ENCODE measurements at regions not wholly inside any gene's neighbourhood (a gene's known extent, or its start where the extent isn't known, plus 50 kb on each side); places are given as distances from the start of the nearest gene placed in this dataset.

GRCh38 chr7:152505606-152506005 lies 69.8 kb upstream of the KMT2C start:
- TF ChIP-seq EZH2 (IDR thresholded peaks at IDR 0.05; ENCODE audit: insufficient read depth, poor library complexity, severe bottlenecking) (no peak), EZH2phosphoT487 (IDR thresholded peaks at IDR 0.05; ENCODE audit: insufficient read depth, low read depth) (no peak)
- Histone ChIP-seq H2AFZ (no peak overlapping the region), H3K27me3 (replicated peaks; ENCODE audit: insufficient read depth) (no peaks in the 10 kb centered on the region), H3K9me2 (ENCODE audit: insufficient read depth) (no peaks in the 10 kb centered on the region), H3K36me3 (ENCODE audit: low read depth) (no peaks in the 10 kb centered on the region), H3K79me2 (ENCODE audit: insufficient read depth) (no peaks in the 10 kb centered on the region), H3K9me3 (ENCODE audit: low read depth) (no peaks in the 10 kb centered on the region), H3K4me2 (ENCODE audit: unreplicated experiment) (no peak overlapping the region), H3K9ac (no peak overlapping the region), H4K20me1 (ENCODE audit: insufficient read depth) (no peaks in the 10 kb centered on the region), H3K4me1 (ENCODE audit: insufficient read depth) (no peaks in the 10 kb centered on the region), H3K4me3 (no peak overlapping the region), H3K27ac (no peak overlapping the region), H3F3A (ENCODE audit: insufficient read depth) (no peaks in the 10 kb centered on the region)
- in situ Hi-C loops (cut with MboI), result no loop called here
- no peak for DNase-seq
- WGBS, 2 experiments (ENCODE audit: low coverage in 1 of 2, low lambda C conversion rate in 2 of 2, missing lambda C conversion rate in 2 of 2), result 67 to 72% methylated on average over 2 of the region's 2 CpGs

DNA sequence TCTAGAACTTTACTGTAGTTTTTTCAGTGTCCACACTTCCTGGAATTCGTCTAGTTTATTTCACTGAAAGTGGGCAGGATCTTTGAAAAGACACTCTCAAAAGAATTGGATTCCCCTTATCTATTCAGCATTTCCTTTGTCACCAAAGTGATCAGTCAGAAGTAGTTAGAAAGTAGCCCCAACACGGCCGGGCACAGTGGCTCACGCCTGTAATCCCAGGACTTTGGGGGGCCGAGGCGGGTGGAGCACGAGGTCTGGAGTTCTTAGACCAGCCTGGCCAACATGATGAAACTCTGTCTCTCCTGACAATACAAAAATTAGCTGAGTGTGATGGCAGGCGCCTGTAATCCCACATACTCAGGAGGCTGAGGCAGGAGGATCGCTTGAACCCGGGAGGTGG lies 69.0 kb upstream of the KMT2C start:
- DNase-seq, result no peak
- in situ Hi-C loops (cut with MboI), result no loop called here
- no peaks in the 10 kb centered on the region for H3K27me3 ChIP-seq (replicated peaks; ENCODE audit: insufficient read depth)
- no peaks in the 10 kb centered on the region for H4K20me1 ChIP-seq (ENCODE audit: insufficient read depth)
- 54 to 57% methylated on average over 10 of the region's 10 CpGs for WGBS, 2 experiments (ENCODE audit: low coverage in 1 of 2, low lambda C conversion rate in 2 of 2, missing lambda C conversion rate in 2 of 2)
- no peak overlapping the region for H3K9ac ChIP-seq
- no peak overlapping the region for H3K27ac ChIP-seq
- H3K9me2 ChIP-seq (ENCODE audit: insufficient read depth), result no peaks in the 10 kb centered on the region
- no peaks in the 10 kb centered on the region for H3F3A ChIP-seq (ENCODE audit: insufficient read depth)
- H3K36me3 ChIP-seq (ENCODE audit: low read depth), result no peaks in the 10 kb centered on the region
- no peaks in the 10 kb centered on the region for H3K79me2 ChIP-seq (ENCODE audit: insufficient read depth)
- H3K4me1 ChIP-seq (ENCODE audit: insufficient read depth), result no peaks in the 10 kb centered on the region
- H3K4me2 ChIP-seq (ENCODE audit: unreplicated experiment), result no peak overlapping the region
- TF ChIP-seq EZH2phosphoT487 (IDR thresholded peaks at IDR 0.05; ENCODE audit: insufficient read depth, low read depth) (no peak), EZH2 (IDR thresholded peaks at IDR 0.05; ENCODE audit: insufficient read depth, poor library complexity, severe bottlenecking) (no peak)
- no peak overlapping the region for H2AFZ ChIP-seq
- no peaks in the 10 kb centered on the region for H3K9me3 ChIP-seq (ENCODE audit: low read depth)
- no peak overlapping the region for H3K4me3 ChIP-seq

DNA sequence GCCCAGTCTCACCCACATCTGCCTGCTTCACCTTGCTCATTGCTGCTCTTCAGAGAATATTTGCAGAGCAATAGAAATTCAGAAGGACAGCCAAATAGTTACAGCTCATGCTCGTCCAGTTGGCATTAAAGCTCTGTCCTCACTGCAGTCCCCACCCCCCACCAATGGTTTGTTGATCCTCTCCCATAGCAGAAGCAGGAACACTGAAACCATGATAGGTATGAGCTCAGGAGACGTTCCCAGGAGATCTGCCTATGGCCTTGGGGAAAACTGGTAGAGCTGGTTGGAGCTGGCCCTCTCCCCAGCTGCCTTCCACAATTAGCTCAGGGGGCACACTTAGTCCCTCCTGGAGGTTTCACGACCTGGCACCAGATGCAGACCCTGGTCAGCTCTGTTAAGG lies 68.6 kb upstream of the KMT2C start:
- H3K9me2 ChIP-seq (ENCODE audit: insufficient read depth), result no peaks in the 10 kb centered on the region
- H3K9ac ChIP-seq, result no peak overlapping the region
- H3K4me1 ChIP-seq (ENCODE audit: insufficient read depth), result no peaks in the 10 kb centered on the region
- 21 to 22% methylated on average over 3 of the region's 3 CpGs for WGBS, 2 experiments (ENCODE audit: low coverage in 1 of 2, low lambda C conversion rate in 2 of 2, missing lambda C conversion rate in 2 of 2)
- no peaks in the 10 kb centered on the region for H3K27me3 ChIP-seq (replicated peaks; ENCODE audit: insufficient read depth)
- no peaks in the 10 kb centered on the region for H3K79me2 ChIP-seq (ENCODE audit: insufficient read depth)
- no peaks in the 10 kb centered on the region for H3K36me3 ChIP-seq (ENCODE audit: low read depth)
- no peak overlapping the region for H3K27ac ChIP-seq
- no peaks in the 10 kb centered on the region for H3K9me3 ChIP-seq (ENCODE audit: low read depth)
- H2AFZ ChIP-seq, result no peak overlapping the region
- H4K20me1 ChIP-seq (ENCODE audit: insufficient read depth), result no peaks in the 10 kb centered on the region
- no peaks in the 10 kb centered on the region for H3F3A ChIP-seq (ENCODE audit: insufficient read depth)
- TF ChIP-seq EZH2phosphoT487 (IDR thresholded peaks at IDR 0.05; ENCODE audit: insufficient read depth, low read depth) (no peak), EZH2 (IDR thresholded peaks at IDR 0.05; ENCODE audit: insufficient read depth, poor library complexity, severe bottlenecking) (no peak)
- H3K4me2 ChIP-seq (ENCODE audit: unreplicated experiment), result no peak overlapping the region
- in situ Hi-C loops (cut with MboI), result no loop called here
- DNase-seq, result no peak
- no peak overlapping the region for H3K4me3 ChIP-seq

GRCh38 chr7:152502813-152503790 lies 67.3 kb upstream of the KMT2C start:
- no peak overlapping the region for H2AFZ ChIP-seq
- no peak overlapping the region for H3K4me2 ChIP-seq (ENCODE audit: unreplicated experiment)
- no peaks in the 10 kb centered on the region for H3K4me1 ChIP-seq (ENCODE audit: insufficient read depth)
- H4K20me1 ChIP-seq (ENCODE audit: insufficient read depth), result no peaks in the 10 kb centered on the region
- no peak overlapping the region for H3K9ac ChIP-seq
- in situ Hi-C loops (cut with MboI), result no loop called here
- no peak overlapping the region for H3K4me3 ChIP-seq
- TF ChIP-seq EZH2phosphoT487 (IDR thresholded peaks at IDR 0.05; ENCODE audit: insufficient read depth, low read depth), result no peak
- no peak for TF ChIP-seq EZH2 (IDR thresholded peaks at IDR 0.05; ENCODE audit: insufficient read depth, poor library complexity, severe bottlenecking)
- H3K9me3 ChIP-seq (ENCODE audit: low read depth), result no peaks in the 10 kb centered on the region
- H3F3A ChIP-seq (ENCODE audit: insufficient read depth), result no peaks in the 10 kb centered on the region
- no peaks in the 10 kb centered on the region for H3K79me2 ChIP-seq (ENCODE audit: insufficient read depth)
- no peak for DNase-seq
- no peak overlapping the region for H3K27ac ChIP-seq
- no peaks in the 10 kb centered on the region for H3K9me2 ChIP-seq (ENCODE audit: insufficient read depth)
- WGBS, 2 experiments (ENCODE audit: low coverage in 1 of 2, low lambda C conversion rate in 2 of 2, missing lambda C conversion rate in 2 of 2), result 65 to 66% methylated on average over 13 of the region's 13 CpGs
- no peaks in the 10 kb centered on the region for H3K36me3 ChIP-seq (ENCODE audit: low read depth)
- H3K27me3 ChIP-seq (replicated peaks; ENCODE audit: insufficient read depth), result no peaks in the 10 kb centered on the region
